GM12878 (cell line): ENCODE measurements at regions not wholly inside any gene's neighbourhood (a gene's known extent, or its start where the extent isn't known, plus 50 kb on each side); places are given as distances from the start of the nearest gene placed in this dataset.

Source experiments
- ATAC-seq: fragments of 200-7000 bp; cut with Tn5 transposase; 3 replicates; pipeline ENCODE4 v1.9.1; 2020; ENCODE audit warnings: mild to moderate bottlenecking, moderate library complexity
- BruUV-seq: library from RNA; stranded (reverse); fragments of 400-500 nt; replicated peaks from 2 replicates; lab custom pipeline; 2021; lab: Mats Ljungman, UMichigan
- CTCF ChIA-PET: fragments of 300-600 bp; sonication (Branson Sonifier 250); formaldehyde crosslinking; extraction: SDS; loops from one replicate; lab custom pipeline; 2021; ENCODE audit warnings: inconsistent platforms; lab: Yijun Ruan, JAX
- POLR2A ChIA-PET: fragments of 350-600 bp; formaldehyde crosslinking; extraction: SDS; loops from one replicate; lab custom pipeline; 2021; ENCODE audit warnings: inconsistent platforms; lab: Charles Lee
- RAD21 ChIA-PET: fragments of 300-600 bp; sonication (Branson Sonifier 250); formaldehyde crosslinking; loops from one replicate; lab custom pipeline; 2023; ENCODE audit warnings: antibody characterized with exemption; ENCODE audit not compliant: unreplicated experiment; lab: Charles Lee
- SMC1A ChIA-PET: fragments of 300-600 bp; sonication (Branson Sonifier 250); formaldehyde crosslinking; loops from one replicate; lab custom pipeline; 2023; ENCODE audit not compliant: unreplicated experiment, uncharacterized antibody; lab: Charles Lee
- DNase-seq: peaks from one replicate; pipeline ENCODE4 v3.0.0-alpha.2; 2011; ENCODE audit warnings: low read depth, low spot score
- FAIRE-seq: peaks from 3 replicates; lab custom pipeline; 2011; peaks lifted over from hg19 to GRCh38; lab: Jason Lieb, UNC
- H2AFZ ChIP-seq: 2 replicates; pipeline ENCODE4 v1.6.0; 2011; ENCODE audit warnings: low read depth, low read length, control low read depth; ENCODE audit not compliant: control insufficient read depth
- H3K27ac ChIP-seq: 2 replicates; pipeline ENCODE4 v1.5.1; 2011; ENCODE audit warnings: control low read depth; ENCODE audit not compliant: control insufficient read depth, insufficient read depth
- H3K27me3 ChIP-seq, 2 experiments: replicated peaks in 1 of 2; 2 replicates each; pipeline versions ENCODE4 v1.6.0 to v1.6.1; 2011; ENCODE audit warnings: low read length in 1 of 2; ENCODE audit not compliant: control insufficient read depth in 2 of 2, insufficient read depth in 2 of 2
- H3K36me3 ChIP-seq, 2 experiments: 2 replicates each; pipeline ENCODE4 v1.5.1; 2011; ENCODE audit warnings: low read length in 1 of 2; ENCODE audit not compliant: control insufficient read depth in 2 of 2, insufficient read depth in 2 of 2
- H3K4me1 ChIP-seq: 2 replicates; pipeline ENCODE4 v1.6.1; 2011; ENCODE audit warnings: mild to moderate bottlenecking, low read length, moderate library complexity, mixed read lengths; ENCODE audit not compliant: control insufficient read depth, insufficient read depth
- H3K4me2 ChIP-seq: 2 replicates; pipeline ENCODE4 v1.6.0; 2011; ENCODE audit warnings: control low read depth; ENCODE audit not compliant: control insufficient read depth, insufficient read depth
- H3K4me3 ChIP-seq: fragments of 200-600 bp; sonication (generic); 2 replicates; pipeline ENCODE4 v1.5.1; 2016
- H3K79me2 ChIP-seq: 2 replicates; pipeline ENCODE4 v1.6.0; 2011; ENCODE audit warnings: low read length; ENCODE audit not compliant: control insufficient read depth, insufficient read depth
- H3K9ac ChIP-seq: 2 replicates; pipeline ENCODE4 v1.8.0; 2011; ENCODE audit warnings: low read length, control low read depth, mixed read lengths; ENCODE audit not compliant: control insufficient read depth, insufficient read depth
- H3K9me3 ChIP-seq: replicated peaks from 3 replicates; pipeline ENCODE4 v1.5.1; 2011; ENCODE audit warnings: mild to moderate bottlenecking, low read length; ENCODE audit not compliant: control insufficient read depth, insufficient read depth
- H4K20me1 ChIP-seq: 2 replicates; pipeline ENCODE4 v1.6.0; 2011; ENCODE audit not compliant: control insufficient read depth, insufficient read depth
- BCL3 ChIP-seq: IDR thresholded peaks from 2 replicates; pipeline ENCODE4 v1.6.1; 2011; ENCODE audit warnings: borderline replicate concordance, low read depth, mild to moderate bottlenecking, moderate library complexity, low read length; ENCODE audit not compliant: insufficient read depth, poor library complexity, severe bottlenecking
- CHD2 ChIP-seq: IDR thresholded peaks from 2 replicates; pipeline ENCODE4 v1.6.1; 2011; ENCODE audit warnings: low read depth, low read length, improper control_type of control experiment, borderline replicate concordance
- ESRRA ChIP-seq: IDR thresholded peaks from 2 replicates; pipeline ENCODE4 v1.6.1; 2012; ENCODE audit warnings: mild to moderate bottlenecking, low read length, improper control_type of control experiment
- POLR2AphosphoS2 ChIP-seq: IDR thresholded peaks from 2 replicates; pipeline ENCODE4 v1.6.1; 2011; ENCODE audit warnings: low read depth, mild to moderate bottlenecking, low read length, improper control_type of control experiment, moderate library complexity
- SPI1 ChIP-seq: IDR thresholded peaks from 2 replicates; pipeline ENCODE4 v1.6.1; 2011; ENCODE audit warnings: low read depth, mild to moderate bottlenecking, low read length, moderate library complexity, borderline replicate concordance; ENCODE audit not compliant: insufficient read depth
- TBL1XR1 ChIP-seq: IDR thresholded peaks from 2 replicates; pipeline ENCODE4 v1.6.1; 2012; ENCODE audit warnings: low read depth, low read length, improper control_type of control experiment
- WGBS: methylation state at CpG from one replicate; pipeline ENCODE4 v1.1.6; 2016; ENCODE audit warnings: low lambda C conversion rate; ENCODE audit not compliant: insufficient replicate concordance, insufficient coverage; ENCODE audit errors: missing lambda C conversion rate; 5-methylcytosine and 5-hydroxymethylcytosine counted together
- in situ Hi-C: fragments of 300-500 bp; cut with MboI; formaldehyde crosslinking; loops from 9 replicates; pipeline ENCODE4 v1.14.3; 2018; ENCODE audit warnings: mixed read lengths
- intact Hi-C: fragments of 100-400 bp; cut with micrococcal nuclease; formaldehyde crosslinking; loops from one replicate; pipeline ENCODE4 v1.14.2; 2022; ENCODE audit not compliant: unreplicated experiment
- TF ChIP-seq, protein P1 (sequence below): fragments of 450-650 bp; IDR thresholded peaks from 2 replicates; pipeline ENCODE4 v1.6.1; 2017; ENCODE audit warnings: antibody characterized with exemption, mild to moderate bottlenecking, moderate library complexity

DNA sequence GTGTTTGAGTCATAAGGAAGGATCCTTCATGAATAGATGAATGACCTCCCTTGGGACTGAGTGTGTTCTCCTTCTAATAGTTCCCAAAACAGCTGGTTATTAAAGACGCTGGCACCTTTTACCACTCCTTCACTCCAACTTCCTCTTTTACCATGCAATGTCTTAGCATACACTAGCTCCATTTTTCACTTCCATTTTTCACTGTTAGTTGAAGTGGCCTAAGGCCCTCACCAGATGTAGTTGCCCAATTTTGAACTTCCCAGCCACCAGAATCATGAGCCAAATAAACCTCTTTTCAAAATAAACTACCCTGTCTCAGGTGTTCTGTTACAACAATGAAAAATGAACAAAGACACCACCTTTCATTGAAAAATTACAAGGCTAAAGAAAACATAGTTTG lies 64.7 kb downstream of the GPR65 start:
- H3K79me2 ChIP-seq = no peaks in the 10 kb centered on the region
- 41% methylated on average over 1 of the region's 1 CpG for WGBS
- H3K27ac ChIP-seq = no peak overlapping the region
- SMC1A ChIA-PET = no interaction called here
- H2AFZ ChIP-seq = no peak overlapping the region
- intact Hi-C loops (no loop called here), in situ Hi-C loops (no loop called here)
- H3K4me2 ChIP-seq = no peak overlapping the region
- DNase-seq (no peak), ATAC-seq (peak; percentile 36; the same call in 1 of the 3 replicates), FAIRE-seq (no peak)
- H3K9ac ChIP-seq = no peak overlapping the region
- no peaks in the 10 kb centered on the region for H3K36me3 ChIP-seq
- TF ChIP-seq, protein P1, sequence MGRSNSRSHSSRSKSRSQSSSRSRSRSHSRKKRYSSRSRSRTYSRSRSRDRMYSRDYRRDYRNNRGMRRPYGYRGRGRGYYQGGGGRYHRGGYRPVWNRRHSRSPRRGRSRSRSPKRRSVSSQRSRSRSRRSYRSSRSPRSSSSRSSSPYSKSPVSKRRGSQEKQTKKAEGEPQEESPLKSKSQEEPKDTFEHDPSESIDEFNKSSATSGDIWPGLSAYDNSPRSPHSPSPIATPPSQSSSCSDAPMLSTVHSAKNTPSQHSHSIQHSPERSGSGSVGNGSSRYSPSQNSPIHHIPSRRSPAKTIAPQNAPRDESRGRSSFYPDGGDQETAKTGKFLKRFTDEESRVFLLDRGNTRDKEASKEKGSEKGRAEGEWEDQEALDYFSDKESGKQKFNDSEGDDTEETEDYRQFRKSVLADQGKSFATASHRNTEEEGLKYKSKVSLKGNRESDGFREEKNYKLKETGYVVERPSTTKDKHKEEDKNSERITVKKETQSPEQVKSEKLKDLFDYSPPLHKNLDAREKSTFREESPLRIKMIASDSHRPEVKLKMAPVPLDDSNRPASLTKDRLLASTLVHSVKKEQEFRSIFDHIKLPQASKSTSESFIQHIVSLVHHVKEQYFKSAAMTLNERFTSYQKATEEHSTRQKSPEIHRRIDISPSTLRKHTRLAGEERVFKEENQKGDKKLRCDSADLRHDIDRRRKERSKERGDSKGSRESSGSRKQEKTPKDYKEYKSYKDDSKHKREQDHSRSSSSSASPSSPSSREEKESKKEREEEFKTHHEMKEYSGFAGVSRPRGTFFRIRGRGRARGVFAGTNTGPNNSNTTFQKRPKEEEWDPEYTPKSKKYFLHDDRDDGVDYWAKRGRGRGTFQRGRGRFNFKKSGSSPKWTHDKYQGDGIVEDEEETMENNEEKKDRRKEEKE = no peak
- TF ChIP-seq CHD2 (no peak), TBL1XR1 (no peak), SPI1 (peak; percentile 42; the same call in 1 of the 2 replicates), ESRRA (no peak), POLR2AphosphoS2 (no peak), BCL3 (no peak)
- POLR2A ChIA-PET = no interaction called here
- H4K20me1 ChIP-seq = no peaks in the 10 kb centered on the region
- RAD21 ChIA-PET = no interaction called here
- BruUV-seq = no TSS peak
- no peaks in the 10 kb centered on the region for H3K4me1 ChIP-seq
- H3K4me3 ChIP-seq = no peak overlapping the region
- peaks cover 1% of the 10 kb centered on the region; the same call in 1 of the 3 replicates for H3K9me3 ChIP-seq
- CTCF ChIA-PET = no interaction called here
- H3K27me3 ChIP-seq = no peaks in the 10 kb centered on the region
